ENCODE measurements at regions not wholly inside any gene's neighbourhood (a gene's known extent, or its start where the extent isn't known, plus 50 kb on each side); places are given as distances from the start of the nearest gene placed in this dataset.
"Not testable (repeated sequence)": the region's sequence is repeated elsewhere in the genome, so short reads cannot be mapped to it uniquely, and the experiment has no call there.

DNA sequence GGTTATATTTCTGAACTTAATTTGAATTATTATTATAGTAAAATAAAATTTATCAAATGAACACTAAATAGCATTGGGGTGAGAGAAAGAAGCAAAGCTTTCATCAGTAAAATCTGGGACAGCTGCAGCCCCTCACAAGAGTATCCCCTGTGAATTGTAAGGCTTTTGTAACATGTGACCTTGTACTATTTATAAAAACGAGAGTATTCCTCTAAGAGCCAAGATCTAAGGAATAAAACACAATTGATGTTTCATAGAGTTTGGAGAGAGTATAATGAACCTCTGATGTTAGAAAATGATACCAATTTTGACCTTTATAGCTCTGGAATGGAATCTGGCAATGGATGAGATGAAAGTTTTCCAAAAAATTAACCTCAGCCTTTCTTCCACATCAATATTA is 617.2 kb upstream of the ID4 start:
- H3K4me2 ChIP-seq (ENCODE audit: low read length): no peak overlapping the region
- no peak overlapping the region for H3K4me3 ChIP-seq (ENCODE audit: low read depth, low read length)
- no peaks in the 10 kb centered on the region for H3K79me2 ChIP-seq
- no peak overlapping the region for H3K27ac ChIP-seq
- no peak overlapping the region for H2AFZ ChIP-seq
- no peaks in the 10 kb centered on the region for H3K4me1 ChIP-seq
- H3K36me3 ChIP-seq (ENCODE audit: control insufficient read depth, insufficient read depth, low read length): no peaks in the 10 kb centered on the region
- no peaks in the 10 kb centered on the region for H3K9me3 ChIP-seq (ENCODE audit: control insufficient read depth, low read length)
- H3K27me3 ChIP-seq (ENCODE audit: control insufficient read depth, insufficient read depth, low read length): no peaks in the 10 kb centered on the region
- no peak overlapping the region for H3K9ac ChIP-seq
- TF ChIP-seq, protein P1, sequence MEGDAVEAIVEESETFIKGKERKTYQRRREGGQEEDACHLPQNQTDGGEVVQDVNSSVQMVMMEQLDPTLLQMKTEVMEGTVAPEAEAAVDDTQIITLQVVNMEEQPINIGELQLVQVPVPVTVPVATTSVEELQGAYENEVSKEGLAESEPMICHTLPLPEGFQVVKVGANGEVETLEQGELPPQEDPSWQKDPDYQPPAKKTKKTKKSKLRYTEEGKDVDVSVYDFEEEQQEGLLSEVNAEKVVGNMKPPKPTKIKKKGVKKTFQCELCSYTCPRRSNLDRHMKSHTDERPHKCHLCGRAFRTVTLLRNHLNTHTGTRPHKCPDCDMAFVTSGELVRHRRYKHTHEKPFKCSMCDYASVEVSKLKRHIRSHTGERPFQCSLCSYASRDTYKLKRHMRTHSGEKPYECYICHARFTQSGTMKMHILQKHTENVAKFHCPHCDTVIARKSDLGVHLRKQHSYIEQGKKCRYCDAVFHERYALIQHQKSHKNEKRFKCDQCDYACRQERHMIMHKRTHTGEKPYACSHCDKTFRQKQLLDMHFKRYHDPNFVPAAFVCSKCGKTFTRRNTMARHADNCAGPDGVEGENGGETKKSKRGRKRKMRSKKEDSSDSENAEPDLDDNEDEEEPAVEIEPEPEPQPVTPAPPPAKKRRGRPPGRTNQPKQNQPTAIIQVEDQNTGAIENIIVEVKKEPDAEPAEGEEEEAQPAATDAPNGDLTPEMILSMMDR (IDR thresholded peaks at IDR 0.05): no peak

DNA sequence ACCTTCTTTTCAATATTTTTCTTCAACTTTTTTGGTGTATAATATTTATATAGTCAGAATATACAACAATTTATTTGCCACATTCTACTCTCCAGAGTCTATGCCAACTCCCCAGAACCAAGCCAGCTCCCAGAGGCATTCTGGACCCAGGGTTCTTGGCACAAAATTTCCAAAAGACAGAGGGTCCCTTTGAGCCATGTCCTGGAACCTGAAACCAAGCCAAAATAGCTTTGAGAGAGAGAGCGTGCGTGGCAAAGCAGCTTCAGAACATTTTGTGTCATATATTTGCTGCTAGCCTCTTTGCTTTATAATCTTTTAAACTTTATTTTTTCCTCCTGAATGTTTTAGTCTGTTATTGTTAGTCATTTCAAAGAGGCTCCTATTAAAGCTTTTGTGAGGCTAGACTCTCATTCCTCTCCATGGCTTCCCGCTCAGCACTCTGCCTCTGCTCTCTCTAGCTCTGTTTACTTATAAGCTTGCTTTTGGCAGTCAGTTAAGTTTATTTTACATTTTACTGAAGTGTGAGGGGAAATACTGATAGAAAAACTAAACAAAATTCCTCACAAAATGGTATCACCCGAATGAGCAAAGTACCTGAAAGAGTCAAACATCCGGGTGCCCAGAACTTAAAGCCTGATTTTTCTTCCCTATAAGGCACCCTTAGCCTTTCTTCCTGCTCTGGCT is 605.1 kb upstream of the ID4 start:
- TF ChIP-seq, protein P1 (IDR thresholded peaks at IDR 0.05): no peak
- no peak overlapping the region for H3K4me2 ChIP-seq (ENCODE audit: low read length)
- H3K9me3 ChIP-seq (ENCODE audit: control insufficient read depth, low read length): no peaks in the 10 kb centered on the region
- H3K4me1 ChIP-seq: no peaks in the 10 kb centered on the region
- no peak overlapping the region for H3K4me3 ChIP-seq (ENCODE audit: low read depth, low read length)
- H3K9ac ChIP-seq: no peak overlapping the region
- H3K27me3 ChIP-seq (ENCODE audit: control insufficient read depth, insufficient read depth, low read length): no peaks in the 10 kb centered on the region
- no peaks in the 10 kb centered on the region for H3K36me3 ChIP-seq (ENCODE audit: control insufficient read depth, insufficient read depth, low read length)
- no peak overlapping the region for H3K27ac ChIP-seq
- H3K79me2 ChIP-seq: no peaks in the 10 kb centered on the region
- H2AFZ ChIP-seq: no peak overlapping the region

DNA sequence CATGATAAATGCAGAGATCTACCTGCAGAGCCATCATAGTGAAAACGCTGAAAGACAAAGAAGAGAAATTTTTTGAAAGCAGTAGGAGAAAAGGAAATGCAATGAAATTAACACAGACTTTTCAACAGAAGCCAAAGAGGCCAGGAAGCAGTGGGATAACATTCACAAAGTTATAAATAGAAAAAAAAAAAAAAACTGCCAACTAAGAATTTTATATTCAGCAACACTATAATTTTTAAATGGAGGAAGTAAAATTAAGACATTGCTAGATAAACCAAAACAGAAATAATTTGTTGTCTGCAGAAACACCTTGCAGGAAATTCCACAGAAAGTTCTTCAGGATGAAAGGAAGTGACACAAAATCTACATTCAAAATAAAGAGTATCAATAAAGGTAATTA is 591.5 kb upstream of the ID4 start:
- Histone ChIP-seq H3K27me3 (ENCODE audit: control insufficient read depth, insufficient read depth, low read length) (no peaks in the 10 kb centered on the region), H3K79me2 (no peaks in the 10 kb centered on the region), H3K27ac (no peak overlapping the region), H3K4me1 (no peaks in the 10 kb centered on the region), H2AFZ (no peak overlapping the region), H3K4me2 (ENCODE audit: low read length) (no peak overlapping the region), H3K9me3 (ENCODE audit: control insufficient read depth, low read length) (no peaks in the 10 kb centered on the region), H3K36me3 (ENCODE audit: control insufficient read depth, insufficient read depth, low read length) (no peaks in the 10 kb centered on the region), H3K9ac (no peak overlapping the region), H3K4me3 (ENCODE audit: low read depth, low read length) (no peak overlapping the region)
- TF ChIP-seq, protein P1 (IDR thresholded peaks at IDR 0.05): no peak

DNA sequence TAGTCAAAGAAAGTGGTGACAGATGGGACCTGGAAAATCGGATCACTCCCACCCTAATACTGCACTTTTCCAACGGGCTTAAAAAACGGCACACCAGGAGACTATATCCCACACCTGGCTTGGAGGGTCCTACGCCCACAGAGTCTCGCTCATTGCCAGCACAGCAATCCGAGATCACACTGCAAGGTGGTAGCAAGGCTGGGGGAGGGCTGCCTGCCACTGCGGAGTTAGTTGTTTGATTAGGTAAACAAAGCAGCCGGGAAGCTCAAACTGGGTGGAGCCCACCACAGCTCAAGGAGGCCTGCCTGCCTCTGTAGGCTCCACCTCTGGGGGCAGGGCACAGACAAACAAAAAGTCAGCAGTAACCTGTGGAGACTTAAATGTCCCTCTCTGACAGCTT is 590.0 kb upstream of the ID4 start:
- not testable (repeated sequence) for H3K27me3 ChIP-seq (ENCODE audit: control insufficient read depth, insufficient read depth, low read length); H3K27ac ChIP-seq; H3K4me2 ChIP-seq (ENCODE audit: low read length); H3K9me3 ChIP-seq (ENCODE audit: control insufficient read depth, low read length); H3K36me3 ChIP-seq (ENCODE audit: control insufficient read depth, insufficient read depth, low read length); H2AFZ ChIP-seq; H3K9ac ChIP-seq; H3K4me1 ChIP-seq; H3K4me3 ChIP-seq (ENCODE audit: low read depth, low read length); H3K79me2 ChIP-seq

DNA sequence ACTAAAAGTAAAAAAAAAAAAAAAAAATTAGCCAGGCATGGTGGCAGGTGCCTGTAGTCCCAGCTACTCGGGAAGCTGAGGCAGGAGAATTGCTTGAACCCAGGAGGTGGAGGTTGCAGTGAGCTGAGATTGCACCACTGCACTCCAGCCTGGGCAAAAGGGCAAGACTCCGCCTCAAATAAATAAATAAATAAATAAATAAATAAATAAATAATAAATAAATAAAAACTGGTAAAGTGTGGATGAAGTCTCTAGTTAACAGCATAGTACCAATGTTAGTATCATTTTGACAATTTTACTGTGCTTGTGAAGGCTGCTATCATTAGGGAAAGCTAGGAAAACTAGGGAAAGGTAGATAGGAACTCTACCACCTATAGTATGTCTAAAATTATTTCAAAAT is 581.0 kb upstream of the ID4 start:
- H3K4me2 ChIP-seq (ENCODE audit: low read length); H3K36me3 ChIP-seq (ENCODE audit: control insufficient read depth, insufficient read depth, low read length); H3K9ac ChIP-seq; H3K79me2 ChIP-seq; H3K4me1 ChIP-seq; H3K27ac ChIP-seq; H3K27me3 ChIP-seq (ENCODE audit: control insufficient read depth, insufficient read depth, low read length); H3K9me3 ChIP-seq (ENCODE audit: control insufficient read depth, low read length); H3K4me3 ChIP-seq (ENCODE audit: low read depth, low read length); H2AFZ ChIP-seq: not testable (repeated sequence)

DNA sequence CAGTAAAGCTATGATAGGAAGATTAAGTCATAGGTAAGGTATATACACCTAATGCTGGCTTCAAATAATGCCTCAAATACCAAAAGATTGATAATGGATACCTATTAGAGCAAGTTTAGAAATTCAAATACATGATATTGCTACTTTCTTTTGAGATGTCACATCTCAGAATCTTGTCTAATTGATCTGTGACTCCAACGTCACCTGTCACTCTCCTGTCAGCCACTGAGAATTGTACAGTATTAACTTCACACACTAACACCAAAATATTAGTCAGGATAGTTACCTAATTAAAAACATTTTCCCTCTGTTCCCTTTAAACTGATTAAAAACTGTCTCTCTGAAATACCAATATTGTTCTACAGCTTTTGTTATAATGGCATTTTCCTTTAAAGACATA is 575.5 kb upstream of the ID4 start:
- no peaks in the 10 kb centered on the region for H3K4me1 ChIP-seq
- H3K9me3 ChIP-seq (ENCODE audit: control insufficient read depth, low read length): no peaks in the 10 kb centered on the region
- H2AFZ ChIP-seq: no peak overlapping the region
- no peaks in the 10 kb centered on the region for H3K27me3 ChIP-seq (ENCODE audit: control insufficient read depth, insufficient read depth, low read length)
- no peak overlapping the region for H3K4me3 ChIP-seq (ENCODE audit: low read depth, low read length)
- H3K9ac ChIP-seq: no peak overlapping the region
- H3K36me3 ChIP-seq (ENCODE audit: control insufficient read depth, insufficient read depth, low read length): no peaks in the 10 kb centered on the region
- H3K4me2 ChIP-seq (ENCODE audit: low read length): no peak overlapping the region
- no peak overlapping the region for H3K27ac ChIP-seq
- TF ChIP-seq, protein P1 (IDR thresholded peaks at IDR 0.05): no peak
- no peaks in the 10 kb centered on the region for H3K79me2 ChIP-seq

All from parathyroid adenoma (tissue), 2 donors.